GM18498 (cell line): ENCODE measurements at regions not wholly inside any gene's neighbourhood (a gene's known extent, or its start where the extent isn't known, plus 50 kb on each side); places are given as distances from the start of the nearest gene placed in this dataset.
A peak's percentile ranks its signal among the peaks of the same experiment; 100 is the strongest.
"Not testable (repeated sequence)": the region's sequence is repeated elsewhere in the genome, so short reads cannot be mapped to it uniquely, and the experiment has no call there.

ENCODE experiments used
- ATAC-seq: cut with Tn5 transposase; IDR thresholded peaks from one replicate; pipeline ENCODE4 v1.9.1; 2021; ENCODE audit warnings: mild to moderate bottlenecking, moderate library complexity; ENCODE audit not compliant: unreplicated experiment

DNA sequence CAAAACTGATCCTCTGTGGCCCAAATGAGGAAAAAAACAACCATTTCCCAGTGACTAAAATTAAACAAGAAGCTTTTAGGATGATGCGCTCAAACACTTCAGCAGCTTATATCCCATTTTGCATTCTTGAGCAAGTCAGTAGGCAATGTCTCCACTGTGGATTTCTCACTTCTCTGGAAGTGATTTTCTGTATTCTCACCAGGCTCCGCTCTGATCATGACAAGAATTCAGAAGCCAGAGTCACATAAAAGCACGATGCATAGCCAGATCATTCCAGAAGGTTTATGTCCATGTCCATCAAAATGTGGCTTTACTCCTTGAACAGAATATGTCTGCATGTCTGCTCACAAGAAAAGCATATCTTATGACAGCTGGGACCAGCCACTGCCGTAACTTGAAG, 481.4 kb downstream of the ADRA2A start:
- no peak for ATAC-seq

DNA sequence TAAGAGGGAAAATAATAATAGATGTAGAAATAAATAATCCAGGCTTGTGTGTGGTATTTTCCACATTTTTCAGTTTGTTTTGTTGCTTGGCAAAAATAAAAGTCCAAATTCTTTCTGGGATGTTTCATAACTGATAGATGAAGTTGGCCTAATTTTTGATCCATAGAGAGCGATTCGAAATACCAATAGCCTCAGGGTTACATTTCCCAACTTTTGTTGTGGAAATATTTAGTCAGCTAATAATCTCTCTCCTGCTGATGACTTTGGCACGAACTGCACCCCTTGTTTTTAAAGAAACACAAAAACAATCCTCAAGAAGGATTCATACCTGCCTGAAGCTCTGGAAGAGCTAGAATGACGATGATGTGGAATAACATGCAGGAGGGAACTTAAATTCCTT, 483.2 kb downstream of the ADRA2A start:
- no peak for ATAC-seq

GRCh38 chr10:111561124-111561523, 484.3 kb downstream of the ADRA2A start:
- ATAC-seq, result no peak

DNA sequence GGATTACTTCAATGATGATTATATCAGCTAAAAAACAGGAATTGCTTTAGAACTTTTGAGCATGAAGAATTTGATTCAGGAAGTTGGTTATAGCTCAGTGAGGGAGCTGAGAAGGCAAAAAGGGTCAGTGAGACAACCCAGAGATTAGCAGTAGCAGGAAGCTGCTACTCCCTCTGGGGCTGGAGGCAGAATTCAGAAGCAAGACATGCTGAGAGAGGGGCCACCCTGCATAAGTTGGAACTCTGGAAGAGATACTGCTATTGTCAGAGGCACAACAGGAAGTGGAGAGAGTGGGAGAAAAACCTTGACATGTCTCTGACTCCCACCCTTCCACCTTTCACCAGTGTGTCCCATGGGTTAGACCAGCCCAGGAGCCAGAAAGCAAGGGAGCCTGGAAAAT, 488.7 kb downstream of the ADRA2A start:
- ATAC-seq, result no peak

DNA sequence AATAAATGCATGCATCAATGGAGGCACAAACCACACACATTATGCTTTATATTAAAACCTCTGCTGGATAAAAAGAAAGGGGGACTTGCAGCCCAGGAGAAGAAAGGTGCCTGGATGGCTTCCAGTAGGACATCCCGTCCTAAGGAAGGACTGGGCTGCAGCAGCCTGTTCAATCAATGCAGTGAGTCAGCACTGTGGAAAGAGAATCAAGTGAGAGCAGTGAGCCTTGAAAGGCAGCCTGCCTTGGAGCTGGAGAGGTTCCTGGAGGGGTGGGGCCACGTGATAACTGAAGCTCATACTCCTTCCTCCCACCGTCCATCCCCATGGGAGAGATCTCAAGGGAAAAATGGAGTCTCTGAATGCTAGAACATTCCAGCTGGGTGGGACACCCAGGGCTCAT, 501.2 kb downstream of the ADRA2A start:
- no peak for ATAC-seq

DNA sequence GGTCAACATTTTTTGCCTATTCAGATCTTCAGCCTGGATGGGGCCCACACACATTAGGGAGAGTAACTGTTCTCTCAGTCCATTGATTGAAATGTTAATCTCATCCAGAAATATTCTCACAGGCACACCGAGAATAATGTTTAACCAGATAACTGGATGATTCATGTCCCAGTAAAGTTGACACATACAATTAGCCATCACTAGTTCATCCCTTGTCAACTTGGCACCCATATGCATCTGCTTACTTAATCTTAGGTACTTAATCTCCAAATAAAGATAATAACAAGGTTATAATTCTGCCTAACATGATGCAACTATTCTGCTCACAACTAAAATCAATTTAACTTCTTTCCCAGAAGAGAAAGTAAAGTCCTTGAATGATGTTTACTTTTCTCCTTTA, 502.6 kb downstream of the ADRA2A start:
- ATAC-seq, result no peak

GRCh38 chr10:111590703-111591102, 513.9 kb downstream of the ADRA2A start:
- ATAC-seq, result no peak

DNA sequence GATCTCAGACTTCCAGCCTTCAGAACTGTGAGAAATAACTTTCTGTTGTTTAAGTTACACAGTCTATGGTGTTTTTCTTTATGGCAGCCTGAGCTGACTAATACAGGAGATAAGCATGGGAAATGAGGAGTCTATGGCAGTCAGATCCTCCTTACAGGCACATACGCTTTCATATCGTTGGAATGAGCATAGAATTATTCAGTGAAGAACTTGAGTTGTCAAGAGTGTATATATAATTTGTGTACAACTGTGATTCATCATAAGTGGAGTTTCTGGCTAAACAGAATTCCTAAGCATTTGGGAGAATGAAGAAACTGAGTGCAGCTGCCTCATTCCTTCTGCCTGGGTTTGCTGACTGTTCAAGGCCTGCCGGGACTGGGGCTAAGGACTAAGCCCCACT, 516.7 kb downstream of the ADRA2A start:
- no peak for ATAC-seq

DNA sequence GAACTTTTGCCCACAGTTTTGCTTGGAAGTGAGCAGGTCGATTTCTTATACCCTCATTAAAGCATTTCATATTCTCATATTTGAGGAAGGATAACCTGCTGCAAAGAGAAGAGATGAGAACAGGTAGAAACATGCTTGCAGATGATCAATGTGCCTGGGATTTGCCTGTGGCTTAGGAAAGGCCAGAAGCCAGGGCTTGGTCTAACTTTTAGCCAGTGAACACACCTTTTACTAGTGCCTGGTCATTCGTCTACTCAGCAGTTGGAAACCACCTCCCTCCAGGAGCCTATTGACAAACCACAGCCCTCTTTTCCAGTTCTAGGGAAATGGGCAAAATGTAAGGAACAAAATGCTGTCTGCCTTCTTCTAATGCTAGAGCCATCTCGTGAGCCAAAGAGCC, 518.3 kb downstream of the ADRA2A start:
- no peak for ATAC-seq

DNA sequence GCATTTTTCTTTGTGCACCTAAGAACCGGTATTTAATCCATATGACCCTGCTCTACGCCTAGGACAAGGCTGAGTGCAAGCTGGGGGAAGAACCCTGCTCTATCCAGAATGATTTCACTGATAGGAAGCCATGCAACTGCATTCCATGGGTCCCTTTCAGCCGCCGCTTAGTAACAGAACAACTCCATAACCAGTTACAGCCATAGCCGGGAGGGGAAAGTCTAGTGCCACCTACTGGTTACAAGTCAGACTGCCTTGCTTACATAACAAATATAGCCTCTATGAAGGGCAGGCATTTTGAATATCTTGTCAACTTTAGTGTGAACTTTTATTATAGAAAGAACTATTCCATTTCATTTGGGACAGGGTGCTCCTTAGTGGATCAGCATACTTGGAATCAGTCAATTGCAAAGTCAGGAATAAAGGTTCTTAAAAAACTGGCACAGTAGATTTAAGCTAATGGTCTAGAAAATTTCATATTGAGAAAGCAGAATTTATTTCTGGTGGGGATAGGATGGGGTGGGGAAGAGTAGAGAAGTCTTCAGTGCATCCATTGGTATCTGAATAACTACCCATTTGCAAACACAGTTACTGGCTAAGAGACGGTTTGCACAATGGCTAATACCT, 521.7 kb downstream of the ADRA2A start:
- ATAC-seq, result peak; percentile 93

- ATAC-seq, result no peak
Observed at GRCh38 chr10:111599943-111600342, 523.1 kb downstream of the ADRA2A start.

GRCh38 chr10:111600772-111601171, 523.9 kb downstream of the ADRA2A start:
- ATAC-seq, result no peak

DNA sequence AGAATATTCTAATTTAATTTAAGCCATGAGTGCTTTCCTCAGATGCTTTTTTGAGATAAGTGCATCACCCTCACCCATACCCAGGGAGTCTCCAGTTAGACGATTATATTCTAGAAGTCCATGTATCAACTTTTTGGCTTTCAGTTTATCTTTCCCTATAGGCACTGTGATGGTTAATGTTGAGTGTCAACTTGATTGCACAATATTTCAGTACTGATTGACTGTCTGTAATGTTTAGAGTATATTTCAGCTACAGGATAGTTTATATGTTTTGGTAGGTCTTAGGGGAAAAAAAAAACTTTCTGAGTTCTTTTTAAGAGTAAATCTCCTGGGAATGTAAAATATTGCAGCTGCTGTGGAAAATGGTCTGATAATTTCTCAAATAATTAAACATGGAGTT, 535.4 kb downstream of the ADRA2A start:
- ATAC-seq, result no peak

DNA sequence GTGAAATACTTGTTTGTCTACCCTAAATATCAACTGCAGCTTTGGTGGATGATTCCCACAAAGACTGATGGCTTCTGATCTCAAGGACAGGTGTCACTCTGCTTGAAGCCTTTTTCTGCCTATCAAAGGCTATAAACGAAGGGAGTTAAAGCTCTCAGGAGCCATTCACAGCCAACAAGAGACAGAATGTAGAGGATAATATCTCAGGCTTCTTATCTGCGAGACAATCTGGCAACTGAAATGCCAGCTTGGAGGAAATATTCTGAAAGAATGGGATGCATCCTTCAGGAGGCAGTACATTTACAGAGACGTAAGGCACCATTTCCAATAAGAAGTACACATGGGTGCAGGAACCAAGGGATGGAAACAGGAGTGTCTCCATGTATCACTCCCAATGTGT, 549.4 kb downstream of the GPAM start:
- no peak for ATAC-seq

GRCh38 chr10:111646021-111646420, 537.5 kb downstream of the GPAM start:
- ATAC-seq, result no peak

- ATAC-seq, result no peak
Observed at GRCh38 chr10:111648046-111648445, 535.5 kb downstream of the GPAM start.

DNA sequence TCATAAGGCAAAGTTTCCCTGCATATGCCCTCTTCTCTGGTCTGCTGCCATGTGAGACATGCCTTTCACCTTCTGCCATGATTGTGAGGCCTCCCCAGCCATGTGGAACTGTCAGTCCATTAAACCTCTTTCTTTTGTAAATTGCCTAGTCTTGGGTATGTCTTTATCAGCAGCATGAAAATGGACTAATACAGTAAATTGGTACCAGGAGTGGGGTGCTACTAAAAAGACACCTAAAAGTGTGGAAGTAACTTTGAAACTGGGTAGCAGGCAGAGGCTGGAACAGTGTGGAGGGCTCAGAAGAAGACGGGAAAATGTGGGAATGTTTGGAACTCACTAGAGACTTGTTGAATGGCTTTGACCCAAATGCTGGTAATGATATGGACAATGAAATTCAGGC, 534.5 kb downstream of the GPAM start:
- not testable (repeated sequence) for ATAC-seq

DNA sequence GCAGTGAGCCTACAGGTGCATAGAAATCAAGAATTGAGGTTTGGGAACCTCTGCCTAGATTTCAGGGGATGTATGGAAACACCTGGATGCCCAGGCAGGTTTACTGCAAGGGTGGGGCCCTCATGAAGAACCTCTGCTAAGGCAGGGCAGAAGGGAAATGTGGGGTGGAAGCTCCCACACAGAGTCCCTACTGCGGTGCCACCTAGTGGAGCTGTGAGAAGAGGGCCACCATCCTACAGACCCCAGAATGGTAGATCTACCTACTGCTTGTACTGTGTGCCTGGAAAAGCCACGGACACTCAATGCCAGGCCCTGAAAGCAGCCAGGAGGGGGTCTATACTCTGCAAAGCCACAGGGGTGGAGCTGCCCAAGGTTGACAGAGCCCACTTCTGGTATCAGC, 533.5 kb downstream of the GPAM start:
- no peak for ATAC-seq

GRCh38 chr10:111656066-111656465, 527.5 kb downstream of the GPAM start:
- no peak for ATAC-seq

DNA sequence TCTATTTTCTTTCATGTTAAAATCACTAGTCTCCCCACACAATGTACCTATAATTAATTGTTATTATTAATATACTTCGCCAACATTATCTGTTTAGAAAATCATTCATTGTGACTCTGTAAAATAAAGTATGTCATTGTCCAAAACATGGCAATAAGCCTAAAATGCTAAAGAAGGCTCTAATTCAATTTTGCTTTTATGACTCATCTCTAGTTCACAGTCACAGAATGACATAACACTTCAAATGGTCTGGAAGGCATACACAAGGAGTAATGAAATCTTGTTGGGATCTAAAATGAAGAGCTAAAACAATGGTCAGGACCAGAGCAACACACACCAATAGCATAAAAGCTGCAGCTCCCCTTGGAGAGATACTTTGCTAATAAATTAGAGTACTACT, 505.8 kb downstream of the GPAM start:
- ATAC-seq, result no peak

DNA sequence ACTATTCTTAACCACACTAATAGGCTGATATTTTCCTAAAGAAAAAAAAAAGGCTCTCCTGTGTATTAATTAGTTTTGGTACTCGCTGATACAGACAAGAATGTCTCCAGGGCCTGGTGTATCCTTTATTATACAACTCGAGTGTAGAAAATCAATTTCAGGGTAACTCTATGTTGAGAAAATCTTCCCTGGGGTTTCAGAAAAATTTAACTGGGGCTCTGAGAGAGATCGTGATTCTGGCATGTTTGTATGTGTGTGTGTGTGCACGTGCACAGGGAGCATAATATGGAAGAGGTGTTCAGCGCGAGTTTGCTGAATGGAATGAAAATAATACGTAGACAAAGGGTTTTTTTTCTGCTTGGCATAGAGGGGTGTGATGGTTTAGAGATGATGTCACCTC, 496.8 kb downstream of the GPAM start:
- no peak for ATAC-seq

- ATAC-seq, result no peak
Observed at GRCh38 chr10:111698711-111699110, 484.9 kb downstream of the GPAM start.

GRCh38 chr10:111703986-111704385, 479.6 kb downstream of the GPAM start:
- ATAC-seq, result no peak

DNA sequence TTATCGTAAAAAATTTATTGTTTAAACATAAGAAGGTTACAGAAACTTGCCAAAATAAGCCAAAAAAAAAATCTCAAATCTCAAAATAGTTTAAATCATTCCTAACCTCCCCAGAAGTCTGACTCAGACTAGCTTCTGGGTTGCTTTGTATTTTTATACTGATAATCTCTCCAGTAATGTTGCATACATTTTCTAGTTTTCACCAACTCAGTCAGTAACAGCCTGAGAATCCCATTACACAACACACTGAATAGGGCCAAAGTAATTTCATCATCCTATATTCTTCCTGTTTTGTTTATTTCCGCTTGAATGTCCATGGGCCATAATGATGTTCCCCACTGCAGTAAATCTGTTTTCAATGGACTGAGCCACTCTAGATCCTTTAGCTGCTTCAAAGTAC, 478.5 kb downstream of the GPAM start:
- no peak for ATAC-seq
